ENCODE measurements at regions not wholly inside any gene's neighbourhood (a gene's known extent, or its start where the extent isn't known, plus 50 kb on each side); places are given as distances from the start of the nearest gene placed in this dataset.

- Histone ChIP-seq H3K4me1 (ENCODE audit: control insufficient read depth, insufficient read depth, low read length) (no peaks in the 10 kb centered on the region), H3K27ac (ENCODE audit: low read length) (no peak overlapping the region), H3K4me3 (ENCODE audit: low read depth in 2 of 2, low read length in 2 of 2) (no peak overlapping the region), H3K27me3 (ENCODE audit: control insufficient read depth, insufficient read depth, low read length) (no peaks in the 10 kb centered on the region), H3K9me3 (ENCODE audit: control insufficient read depth, insufficient read depth, low read depth, low read length) (no peaks in the 10 kb centered on the region), H3K36me3 (ENCODE audit: control insufficient read depth, insufficient read depth, low read length) (no peaks in the 10 kb centered on the region)
- ATAC-seq: no peak
- no TSS peak for BruUV-seq (replicated peaks)
- no peak for TF ChIP-seq SIN3A (IDR thresholded peaks at IDR 0.05; ENCODE audit: borderline replicate concordance, insufficient read depth, low read depth, low read length)
- TF ChIP-seq CTCF (IDR thresholded peaks at IDR 0.05): no peak
- no peak for TF ChIP-seq POLR2AphosphoS5 (IDR thresholded peaks at IDR 0.05; ENCODE audit: low read depth, low read length)
- TF ChIP-seq TCF7L2 (IDR thresholded peaks at IDR 0.05; ENCODE audit: low read depth, low read length): no peak
- TF ChIP-seq REST (IDR thresholded peaks at IDR 0.05; ENCODE audit: insufficient read depth in 1 of 2, low read depth in 2 of 2, low read length in 1 of 2): no peak
- DNase-seq (ENCODE audit: low read depth, low spot score): no peak
- POLR2A ChIA-PET: no interaction called here
- CTCF ChIA-PET: interaction anchor here (0.7 kb wide), 1 partner anchor 283 kb away, joined by 3 read pairs; no protein-coding TSS in a partner anchor
- in situ Hi-C loops (cut with HindIII; ENCODE audit: low pct_unique_long_range_greater_than_20kb, low sequenced_read_pairs): no loop called here
- intact Hi-C loops (cut with micrococcal nuclease; ENCODE audit: unreplicated experiment): no loop called here
Observed at GRCh38 chr2:76160670-76161069, 450.0 kb upstream of the GCFC2 start.

GRCh38 chr2:76159042-76159648 is 448.4 kb upstream of the GCFC2 start:
- DNase-seq (ENCODE audit: low read depth, low spot score) (no peak), ATAC-seq (no peak)
- BruUV-seq (replicated peaks): no TSS peak
- in situ Hi-C loops (cut with HindIII; ENCODE audit: low pct_unique_long_range_greater_than_20kb, low sequenced_read_pairs) (no loop called here), intact Hi-C loops (cut with micrococcal nuclease; ENCODE audit: unreplicated experiment) (no loop called here)
- Histone ChIP-seq H3K9me3 (ENCODE audit: control insufficient read depth, insufficient read depth, low read depth, low read length) (no peaks in the 10 kb centered on the region), H3K4me3 (ENCODE audit: low read depth in 2 of 2, low read length in 2 of 2) (no peak overlapping the region), H3K27me3 (ENCODE audit: control insufficient read depth, insufficient read depth, low read length) (no peaks in the 10 kb centered on the region), H3K36me3 (ENCODE audit: control insufficient read depth, insufficient read depth, low read length) (no peaks in the 10 kb centered on the region), H3K4me1 (ENCODE audit: control insufficient read depth, insufficient read depth, low read length) (no peaks in the 10 kb centered on the region), H3K27ac (ENCODE audit: low read length) (no peak overlapping the region)
- ChIA-PET CTCF (no interaction called here), POLR2A (no interaction called here)
- TF ChIP-seq REST (IDR thresholded peaks at IDR 0.05; ENCODE audit: insufficient read depth in 1 of 2, low read depth in 2 of 2, low read length in 1 of 2): no peak
- TF ChIP-seq SIN3A (IDR thresholded peaks at IDR 0.05; ENCODE audit: borderline replicate concordance, insufficient read depth, low read depth, low read length): no peak
- no peak for TF ChIP-seq POLR2AphosphoS5 (IDR thresholded peaks at IDR 0.05; ENCODE audit: low read depth, low read length)

Measured in Panc1 (cell line).